ENCODE measurements at regions not wholly inside any gene's neighbourhood (a gene's known extent, or its start where the extent isn't known, plus 50 kb on each side); places are given as distances from the start of the nearest gene placed in this dataset.

- FAIRE-seq, result no peak
- H3K4me1 ChIP-seq (replicated peaks in 1 of 2; ENCODE audit: control insufficient read depth in 2 of 2, insufficient read depth in 2 of 2, low read length in 2 of 2), result no peaks in the 10 kb centered on the region
- no peak overlapping the region for H3K9ac ChIP-seq (ENCODE audit: insufficient read depth in 1 of 2, low read depth in 2 of 2, low read length in 2 of 2)
- H3K79me2 ChIP-seq (ENCODE audit: control insufficient read depth, insufficient read depth, low read length), result no peaks in the 10 kb centered on the region
- no peak overlapping the region; the same call in 2 of the 3 replicates for H3K27ac ChIP-seq (ENCODE audit: extremely low read depth, low read depth, low read length)
- ChIA-PET CTCF (ENCODE audit: low intra/inter-chr PET ratio) (no interaction called here), POLR2A (interaction anchor here (1.0 to 1.3 kb wide), 3 partner anchors 9 to 29 kb away, joined by 3 to 4 read pairs (median 3); no protein-coding TSS in a partner anchor)
- ATAC-seq, result no peak
- H3K9me3 ChIP-seq (replicated peaks; ENCODE audit: control insufficient read depth, insufficient read depth, low read depth, low read length), result no peaks in the 10 kb centered on the region
- no peak for DNase-seq (ENCODE audit: extremely low read depth in 1 of 4, low spot score in 3 of 4)
- H3K4me3 ChIP-seq, result no peak overlapping the region
- H3K27me3 ChIP-seq (ENCODE audit: control insufficient read depth in 2 of 2, insufficient read depth in 2 of 2, low read length in 2 of 2), result peaks cover 13 to 30% of the 10 kb centered on the region in 2 experiments; a peak in 3 of 5 replicates
- intact Hi-C loops (cut with micrococcal nuclease) (no loop called here), in situ Hi-C loops (cut with MboI) (no loop called here)
- peaks cover 4% of the 10 kb centered on the region for H4K20me1 ChIP-seq (replicated peaks; ENCODE audit: control insufficient read depth, insufficient read depth, low read length)
- WGBS (ENCODE audit: insufficient coverage, low coverage, missing lambda C conversion rate), result 0% methylated on average over 3 of the region's 3 CpGs
- H2AFZ ChIP-seq (ENCODE audit: low read depth, low read length), result no peak overlapping the region
- no peaks in the 10 kb centered on the region for H3K9me1 ChIP-seq (ENCODE audit: control insufficient read depth, insufficient read depth, low read length)
- no peaks in the 10 kb centered on the region for H3K36me3 ChIP-seq (ENCODE audit: control insufficient read depth, insufficient read depth, low read length)
- no TSS peak for BruUV-seq (replicated peaks)
- H3K4me2 ChIP-seq (ENCODE audit: insufficient read depth, low read length), result no peak overlapping the region
- TF ChIP-seq CEBPG (CRISPR knock-in tag; IDR thresholded peaks at IDR 0.05) (no peak), CEBPG (tag; conservative IDR thresholded peaks at IDR 0.05 in 1 of 2, IDR thresholded peaks at IDR 0.05 in 1 of 2) (no peak), CREB3 (tag; conservative IDR thresholded peaks at IDR 0.05; ENCODE audit: low read depth) (no peak), ZNF165 (CRISPR knock-in tag; IDR thresholded peaks at IDR 0.05; ENCODE audit: borderline replicate concordance) (no peak), KDM1A (IDR thresholded peaks at IDR 0.05) (no peak), HMG20B (CRISPR knock-in tag; IDR thresholded peaks at IDR 0.05) (no peak), ZNF707 (CRISPR knock-in tag; conservative IDR thresholded peaks at IDR 0.05) (no peak), KAT8 (IDR thresholded peaks at IDR 0.05; ENCODE audit: low read depth) (no peak), SRSF3 (IDR thresholded peaks at IDR 0.05; ENCODE audit: insufficient read depth, low read length) (no peak), ZNF431 (CRISPR knock-in tag; IDR thresholded peaks at IDR 0.05) (no peak), SMAD4 (CRISPR knock-in tag; conservative IDR thresholded peaks at IDR 0.05) (no peak), TSC22D4 (tag; IDR thresholded peaks at IDR 0.05) (no peak), ZBTB26 (CRISPR knock-in tag; IDR thresholded peaks at IDR 0.05) (no peak), BCLAF1 (IDR thresholded peaks at IDR 0.05; ENCODE audit: borderline replicate concordance in 1 of 2, control insufficient read depth in 1 of 2, low read depth in 2 of 2, low read length in 1 of 2) (no peak), ZNF282 (CRISPR knock-in tag; IDR thresholded peaks at IDR 0.05) (no peak), E2F4 (CRISPR knock-in tag; IDR thresholded peaks at IDR 0.05; ENCODE audit: low read depth) (no peak), SAFB (IDR thresholded peaks at IDR 0.05; ENCODE audit: borderline replicate concordance, low read depth, low read length) (no peak)
Observed at GRCh38 chr10:71145352-71145945, 66.9 kb upstream of the UNC5B start.

Measured in K562 (cell line).